ENCODE measurements at regions not wholly inside any gene's neighbourhood (a gene's known extent, or its start where the extent isn't known, plus 50 kb on each side); places are given as distances from the start of the nearest gene placed in this dataset.

DNA sequence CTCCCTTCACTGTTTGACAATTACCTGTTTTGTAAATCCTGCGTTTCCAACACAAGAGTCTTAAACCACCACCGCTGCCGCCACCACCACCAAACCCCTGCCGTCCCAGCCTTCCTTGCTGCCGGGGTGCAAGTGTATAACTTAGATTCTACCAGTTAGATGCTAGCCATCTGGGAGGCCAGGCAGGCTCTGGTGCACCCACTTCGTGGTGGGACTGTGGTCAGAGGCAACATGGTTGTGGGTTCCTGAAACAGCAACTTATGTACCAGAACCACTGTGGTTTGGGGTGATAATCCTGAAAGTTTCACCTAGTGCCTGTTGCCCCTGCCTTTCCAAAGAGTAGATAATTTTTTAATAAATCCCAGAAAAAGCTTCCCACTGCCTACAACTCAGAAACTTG is 510.5 kb downstream of the CCSER2 start:
- Histone ChIP-seq H3K27ac (ENCODE audit: extremely low read depth, low read depth, low read length) (no peak overlapping the region), H3K4me2 (ENCODE audit: insufficient read depth, low read length) (no peak overlapping the region), H3K4me1 (replicated peaks in 1 of 2; ENCODE audit: control insufficient read depth in 2 of 2, insufficient read depth in 2 of 2, low read length in 2 of 2) (no peaks in the 10 kb centered on the region), H3K27me3 (ENCODE audit: control insufficient read depth in 2 of 2, insufficient read depth in 2 of 2, low read length in 2 of 2) (no peaks in the 10 kb centered on the region), H3K9ac (ENCODE audit: insufficient read depth in 1 of 2, low read depth in 2 of 2, low read length in 2 of 2) (no peak overlapping the region), H3K9me3 (replicated peaks; ENCODE audit: control insufficient read depth, insufficient read depth, low read depth, low read length) (no peaks in the 10 kb centered on the region), H2AFZ (ENCODE audit: low read depth, low read length) (no peak overlapping the region), H3K36me3 (ENCODE audit: control insufficient read depth, insufficient read depth, low read length) (no peaks in the 10 kb centered on the region), H3K9me1 (ENCODE audit: control insufficient read depth, insufficient read depth, low read length) (no peaks in the 10 kb centered on the region), H3K79me2 (ENCODE audit: control insufficient read depth, insufficient read depth, low read length) (no peaks in the 10 kb centered on the region), H4K20me1 (replicated peaks; ENCODE audit: control insufficient read depth, insufficient read depth, low read length) (no peaks in the 10 kb centered on the region), H3K4me3 (no peak overlapping the region)
- POLR2A ChIA-PET: no interaction called here
- WGBS (ENCODE audit: insufficient coverage, low coverage, missing lambda C conversion rate): 0% methylated on average over 6 of the region's 6 CpGs
- DNase-seq (ENCODE audit: extremely low read depth in 1 of 4, low spot score in 3 of 4) (no peak), ATAC-seq (no peak), FAIRE-seq (no peak)
- intact Hi-C loops (cut with micrococcal nuclease): no loop called here
- in situ Hi-C loops (cut with MboI): no loop called here
- no TSS peak for BruUV-seq (replicated peaks)
- TF ChIP-seq, protein P1, sequence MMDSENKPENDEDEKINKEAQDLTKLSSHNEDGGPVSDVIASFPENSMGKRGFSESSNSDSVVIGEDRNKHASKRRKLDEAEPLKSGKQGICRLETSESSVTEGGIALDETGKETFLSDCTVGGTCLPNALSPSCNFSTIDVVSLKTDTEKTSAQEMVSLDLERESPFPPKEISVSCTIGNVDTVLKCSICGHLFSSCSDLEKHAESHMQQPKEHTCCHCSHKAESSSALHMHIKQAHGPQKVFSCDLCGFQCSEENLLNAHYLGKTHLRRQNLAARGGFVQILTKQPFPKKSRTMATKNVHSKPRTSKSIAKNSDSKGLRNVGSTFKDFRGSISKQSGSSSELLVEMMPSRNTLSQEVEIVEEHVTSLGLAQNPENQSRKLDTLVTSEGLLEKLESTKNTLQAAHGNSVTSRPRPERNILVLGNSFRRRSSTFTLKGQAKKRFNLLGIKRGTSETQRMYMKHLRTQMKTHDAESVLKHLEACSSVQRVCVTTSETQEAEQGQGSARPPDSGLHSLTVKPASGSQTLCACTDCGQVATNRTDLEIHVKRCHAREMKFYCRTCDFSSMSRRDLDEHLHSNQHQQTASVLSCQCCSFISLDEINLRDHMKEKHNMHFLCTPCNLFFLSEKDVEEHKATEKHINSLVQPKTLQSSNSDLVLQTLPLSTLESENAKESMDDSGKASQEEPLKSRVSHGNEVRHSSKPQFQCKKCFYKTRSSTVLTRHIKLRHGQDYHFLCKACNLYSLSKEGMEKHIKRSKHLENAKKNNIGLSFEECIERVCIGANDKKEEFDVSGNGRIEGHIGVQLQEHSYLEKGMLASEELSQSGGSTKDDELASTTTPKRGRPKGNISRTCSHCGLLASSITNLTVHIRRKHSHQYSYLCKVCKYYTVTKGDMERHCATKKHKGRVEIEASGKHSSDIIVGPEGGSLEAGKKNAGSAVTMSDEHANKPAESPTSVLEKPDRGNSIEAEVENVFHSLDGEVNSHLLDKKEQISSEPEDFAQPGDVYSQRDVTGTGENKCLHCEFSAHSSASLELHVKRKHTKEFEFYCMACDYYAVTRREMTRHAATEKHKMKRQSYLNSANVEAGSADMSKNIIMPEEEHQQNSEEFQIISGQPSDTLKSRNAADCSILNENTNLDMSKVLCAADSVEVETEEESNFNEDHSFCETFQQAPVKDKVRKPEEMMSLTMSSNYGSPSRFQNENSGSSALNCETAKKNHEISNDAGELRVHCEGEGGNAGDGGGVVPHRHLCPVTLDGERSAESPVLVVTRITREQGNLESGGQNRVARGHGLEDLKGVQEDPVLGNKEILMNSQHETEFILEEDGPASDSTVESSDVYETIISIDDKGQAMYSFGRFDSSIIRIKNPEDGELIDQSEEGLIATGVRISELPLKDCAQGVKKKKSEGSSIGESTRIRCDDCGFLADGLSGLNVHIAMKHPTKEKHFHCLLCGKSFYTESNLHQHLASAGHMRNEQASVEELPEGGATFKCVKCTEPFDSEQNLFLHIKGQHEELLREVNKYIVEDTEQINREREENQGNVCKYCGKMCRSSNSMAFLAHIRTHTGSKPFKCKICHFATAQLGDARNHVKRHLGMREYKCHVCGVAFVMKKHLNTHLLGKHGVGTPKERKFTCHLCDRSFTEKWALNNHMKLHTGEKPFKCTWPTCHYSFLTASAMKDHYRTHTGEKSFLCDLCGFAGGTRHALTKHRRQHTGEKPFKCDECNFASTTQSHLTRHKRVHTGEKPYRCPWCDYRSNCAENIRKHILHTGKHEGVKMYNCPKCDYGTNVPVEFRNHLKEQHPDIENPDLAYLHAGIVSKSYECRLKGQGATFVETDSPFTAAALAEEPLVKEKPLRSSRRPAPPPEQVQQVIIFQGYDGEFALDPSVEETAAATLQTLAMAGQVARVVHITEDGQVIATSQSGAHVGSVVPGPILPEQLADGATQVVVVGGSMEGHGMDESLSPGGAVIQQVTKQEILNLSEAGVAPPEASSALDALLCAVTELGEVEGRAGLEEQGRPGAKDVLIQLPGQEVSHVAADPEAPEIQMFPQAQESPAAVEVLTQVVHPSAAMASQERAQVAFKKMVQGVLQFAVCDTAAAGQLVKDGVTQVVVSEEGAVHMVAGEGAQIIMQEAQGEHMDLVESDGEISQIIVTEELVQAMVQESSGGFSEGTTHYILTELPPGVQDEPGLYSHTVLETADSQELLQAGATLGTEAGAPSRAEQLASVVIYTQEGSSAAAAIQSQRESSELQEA (IDR thresholded peaks at IDR 0.05; ENCODE audit: low read depth): no peak
- CTCF ChIA-PET (ENCODE audit: low intra/inter-chr PET ratio): no interaction called here

All from K562 (cell line).